Activated B cell treated with CpG ODN at 0.5 μM for 24 hours (primary cell): ENCODE measurements at regions not wholly inside any gene's neighbourhood (a gene's known extent, or its start where the extent isn't known, plus 50 kb on each side); places are given as distances from the start of the nearest gene placed in this dataset.
"Not testable (repeated sequence)": the region's sequence is repeated elsewhere in the genome, so short reads cannot be mapped to it uniquely, and the experiment has no call there.

Experiments
- ATAC-seq: fragments of 200-7000 bp; cut with Tn5 transposase; one replicate; pipeline ENCODE4 v1.10.0; 2021; ENCODE audit warnings: low read depth, mild to moderate bottlenecking, moderate library complexity
- CTCF ChIA-PET: fragments of 350-600 bp; sonication (Branson Sonifier 250); formaldehyde crosslinking; loops from one replicate; lab custom pipeline; 2021; ENCODE audit warnings: antibody characterized with exemption; lab: Charles Lee
- POLR2A ChIA-PET: fragments of 350-600 bp; sonication (Branson Sonifier 250); formaldehyde crosslinking; loops from one replicate; lab custom pipeline; 2021; ENCODE audit warnings: antibody characterized with exemption; lab: Charles Lee
- DNase-seq: peaks from one replicate; pipeline ENCODE4 v3.0.0; 2022
- H3K27ac Mint-ChIP-seq: one replicate; pipeline ENCODE4 v1.8.0; 2020; ENCODE audit warnings: mixed read lengths
- H3K27me3 Mint-ChIP-seq: one replicate; pipeline ENCODE4 v1.8.0; 2021; ENCODE audit warnings: mixed read lengths
- H3K36me3 Mint-ChIP-seq: one replicate; pipeline ENCODE4 v1.8.0; 2021; ENCODE audit warnings: low read depth, mixed read lengths
- H3K4me1 Mint-ChIP-seq: one replicate; pipeline ENCODE4 v1.8.0; 2021; ENCODE audit warnings: mixed read lengths
- H3K4me3 Mint-ChIP-seq: one replicate; pipeline ENCODE4 v1.8.0; 2020; ENCODE audit warnings: mild to moderate bottlenecking, mixed read lengths
- H3K9me3 Mint-ChIP-seq: one replicate; pipeline ENCODE4 v1.8.0; 2020; ENCODE audit warnings: mixed read lengths
- CTCF ChIP-seq: fragments of 200-600 bp; IDR thresholded peaks from one replicate; pipeline ENCODE4 v1.8.0; 2022; ENCODE audit warnings: antibody characterized with exemption, mild to moderate bottlenecking
- intact Hi-C: fragments of 100-400 bp; cut with micrococcal nuclease; formaldehyde crosslinking; loops from one replicate; pipeline ENCODE4 v1.15.1; 2024

DNA sequence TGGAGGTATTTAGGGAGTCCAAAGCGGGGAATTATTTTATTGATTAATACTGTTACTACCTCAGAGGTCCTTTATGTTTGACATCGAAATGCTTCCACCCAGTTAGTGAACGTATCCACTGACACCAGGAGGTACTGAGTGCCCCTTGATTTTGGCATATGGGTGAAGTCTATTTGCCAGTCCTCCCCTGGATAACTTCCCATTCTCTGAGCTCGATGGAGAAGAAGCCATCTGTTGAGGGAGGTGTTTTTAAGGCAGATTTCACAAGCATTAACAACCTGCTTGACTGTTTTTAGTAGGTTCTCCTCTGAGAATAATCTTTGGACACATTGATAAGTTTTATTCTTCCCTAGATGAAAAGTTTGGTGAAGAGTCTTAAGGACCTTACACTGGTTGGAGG is 165.3 kb upstream of the NREP start:
- no peak for TF ChIP-seq CTCF
- CTCF ChIA-PET, result no interaction called here
- DNase-seq (no peak), ATAC-seq (no peak)
- POLR2A ChIA-PET, result no interaction called here
- no peak overlapping the region for H3K27ac Mint-ChIP-seq
- H3K27me3 Mint-ChIP-seq, result no peaks in the 10 kb centered on the region
- H3K9me3 Mint-ChIP-seq, result peaks cover 5% of the 10 kb centered on the region
- no peaks in the 10 kb centered on the region for H3K36me3 Mint-ChIP-seq
- H3K4me1 Mint-ChIP-seq, result peaks cover 3% of the 10 kb centered on the region
- intact Hi-C loops, result no loop called here
- no peak overlapping the region for H3K4me3 Mint-ChIP-seq

DNA sequence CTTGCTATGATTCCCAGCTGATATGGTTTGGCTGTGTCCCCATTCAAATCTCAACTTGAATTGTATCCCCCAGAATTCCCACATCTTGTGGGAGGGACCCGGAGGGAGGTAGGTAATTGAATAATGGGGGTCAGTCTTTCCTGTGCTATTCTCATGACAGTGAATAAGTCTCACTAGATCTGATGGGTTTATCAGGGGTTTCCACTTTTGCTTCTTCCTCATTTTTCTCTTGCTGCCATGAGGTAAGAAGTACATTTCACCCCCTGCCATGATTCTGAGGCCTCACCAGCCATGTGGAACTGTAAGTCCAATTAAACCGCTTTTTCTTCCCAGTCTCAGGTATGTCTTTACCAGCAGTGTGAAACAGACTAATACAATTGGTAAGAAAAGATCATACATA is 164.7 kb upstream of the NREP start:
- H3K4me1 Mint-ChIP-seq, H3K9me3 Mint-ChIP-seq, DNase-seq, intact Hi-C loops, H3K4me3 Mint-ChIP-seq, CTCF ChIA-PET, H3K36me3 Mint-ChIP-seq, ATAC-seq, POLR2A ChIA-PET, H3K27me3 Mint-ChIP-seq, H3K27ac Mint-ChIP-seq: not testable (repeated sequence)

DNA sequence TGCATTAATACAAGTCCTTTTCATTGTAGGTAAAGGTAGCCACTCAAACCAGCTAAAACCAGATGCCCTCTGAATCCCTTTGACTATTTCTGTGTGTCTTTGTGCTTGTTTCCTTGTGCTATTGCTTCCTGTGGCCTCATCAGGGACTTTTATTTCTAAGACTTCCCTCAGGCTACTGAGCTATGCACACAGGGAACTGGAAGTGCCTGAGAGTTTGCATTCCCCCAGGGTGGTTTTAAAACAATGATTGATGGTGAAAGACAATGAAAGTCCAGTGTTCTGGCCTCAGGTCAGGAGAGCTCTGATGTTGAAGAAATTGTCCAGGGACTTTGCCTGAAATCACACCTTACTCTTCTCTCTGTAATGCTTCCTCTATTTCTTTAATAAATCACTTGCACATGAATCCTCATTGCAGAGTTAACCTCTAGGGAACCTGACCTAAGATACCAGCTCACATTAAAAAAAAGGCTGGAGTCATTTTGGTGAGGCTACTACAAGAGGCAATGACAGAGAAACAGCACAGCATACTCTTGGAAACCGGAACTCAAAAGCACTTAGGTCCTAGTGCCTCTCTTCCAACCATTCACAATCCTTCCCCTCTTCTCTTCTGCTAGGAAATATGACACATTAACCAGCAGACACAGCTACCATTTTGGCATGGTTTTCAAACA is 158.1 kb upstream of the NREP start:
- Mint-ChIP-seq H3K9me3 (peaks cover 9% of the 10 kb centered on the region), H3K4me1 (peaks cover 3% of the 10 kb centered on the region), H3K4me3 (no peak overlapping the region), H3K27me3 (no peaks in the 10 kb centered on the region), H3K27ac (no peak overlapping the region), H3K36me3 (no peaks in the 10 kb centered on the region)
- TF ChIP-seq CTCF, result no peak
- DNase-seq (no peak), ATAC-seq (no peak)
- intact Hi-C loops, result no loop called here
- ChIA-PET POLR2A (no interaction called here), CTCF (no interaction called here)

DNA sequence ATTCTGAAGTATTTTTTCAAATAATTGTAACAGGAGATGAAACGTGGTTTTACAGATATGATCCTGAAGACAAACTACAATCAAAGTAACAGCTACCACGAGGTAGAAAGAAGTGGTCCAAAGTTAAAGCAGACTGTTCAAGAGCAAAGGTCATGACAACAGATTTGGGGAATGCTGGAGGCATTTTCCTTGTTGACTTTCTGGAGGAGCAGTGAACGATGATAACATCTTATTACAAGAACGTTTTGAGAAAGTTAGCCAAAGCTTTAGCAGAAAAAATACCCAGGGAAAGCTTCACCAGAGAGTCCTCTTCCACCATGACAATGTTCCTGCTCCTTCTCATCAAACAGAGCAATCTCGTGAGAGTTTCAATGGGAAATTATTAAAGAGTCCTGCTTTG is 145.4 kb upstream of the NREP start:
- no peak overlapping the region for H3K4me3 Mint-ChIP-seq
- ChIA-PET POLR2A (no interaction called here), CTCF (no interaction called here)
- no peaks in the 10 kb centered on the region for H3K27me3 Mint-ChIP-seq
- no peaks in the 10 kb centered on the region for H3K36me3 Mint-ChIP-seq
- TF ChIP-seq CTCF, result no peak
- DNase-seq, result no peak
- no peaks in the 10 kb centered on the region for H3K4me1 Mint-ChIP-seq
- H3K27ac Mint-ChIP-seq, result no peak overlapping the region
- intact Hi-C loops, result no loop called here
- peaks cover 16% of the 10 kb centered on the region for H3K9me3 Mint-ChIP-seq
- ATAC-seq, result no peak

GRCh38 chr5:111901296-111901695 is 144.3 kb upstream of the NREP start:
- no peak overlapping the region for H3K4me3 Mint-ChIP-seq
- ChIA-PET CTCF (no interaction called here), POLR2A (no interaction called here)
- no peaks in the 10 kb centered on the region for H3K36me3 Mint-ChIP-seq
- intact Hi-C loops, result no loop called here
- no peaks in the 10 kb centered on the region for H3K4me1 Mint-ChIP-seq
- no peak for TF ChIP-seq CTCF
- no peaks in the 10 kb centered on the region for H3K27me3 Mint-ChIP-seq
- ATAC-seq (no peak), DNase-seq (no peak)
- H3K9me3 Mint-ChIP-seq, result peaks cover 16% of the 10 kb centered on the region
- no peak overlapping the region for H3K27ac Mint-ChIP-seq

DNA sequence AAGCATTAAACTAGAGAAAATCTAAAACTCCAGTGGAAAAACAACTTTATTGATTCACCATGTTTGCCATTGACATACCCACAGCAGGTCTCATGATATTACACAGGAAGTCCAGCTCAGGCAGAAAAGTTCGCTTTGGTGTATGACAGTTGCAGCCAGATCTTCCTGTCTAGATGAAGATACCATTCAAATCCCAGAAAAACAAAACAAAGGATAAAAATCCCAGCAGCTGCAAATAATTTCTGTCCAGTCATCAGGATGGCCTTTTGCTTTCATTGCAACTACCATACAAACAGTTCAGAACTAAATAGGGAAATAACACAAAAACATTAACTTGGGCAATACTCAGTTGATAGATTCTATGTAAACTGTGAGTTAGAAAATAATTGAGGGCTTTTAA is 136.0 kb upstream of the NREP start:
- H3K4me3 Mint-ChIP-seq, result no peak overlapping the region
- no peak for ATAC-seq
- peaks cover 12% of the 10 kb centered on the region for H3K9me3 Mint-ChIP-seq
- H3K27ac Mint-ChIP-seq, result no peak overlapping the region
- H3K36me3 Mint-ChIP-seq, result no peaks in the 10 kb centered on the region
- DNase-seq, result no peak
- POLR2A ChIA-PET, result no interaction called here
- H3K27me3 Mint-ChIP-seq, result no peaks in the 10 kb centered on the region
- CTCF ChIA-PET, result no interaction called here
- intact Hi-C loops, result no loop called here
- H3K4me1 Mint-ChIP-seq, result no peaks in the 10 kb centered on the region
- TF ChIP-seq CTCF, result no peak
